Right lobe of liver (tissue), 4 donors: ENCODE measurements at regions not wholly inside any gene's neighbourhood (a gene's known extent, or its start where the extent isn't known, plus 50 kb on each side); places are given as distances from the start of the nearest gene placed in this dataset.

Experiments used
- POLR2A ChIP-seq: fragments of 450-650 bp; IDR thresholded peaks from one replicate; pipeline ENCODE4 v1.6.1; 2017; ENCODE audit warnings: antibody characterized with exemption, mild to moderate bottlenecking
- TF ChIP-seq, protein P1 (sequence below), 4 donors: fragments of 200-600 bp in 3 of 4; fragments of 450-650 bp in 1 of 4; IDR thresholded peaks; one replicate each; pipeline versions ENCODE4 v1.5.1 to v1.8.0; 2016 to 2022; ENCODE audit warnings: antibody characterized with exemption in 4 of 4, mild to moderate bottlenecking in 2 of 4
- donor health status: DM: no; HTN: no; CAD: no.
- donor health status: DM: no; HTN: no; CAD: no.
- donor health status: DM: no; HTN: yes; CAD: no.

DNA sequence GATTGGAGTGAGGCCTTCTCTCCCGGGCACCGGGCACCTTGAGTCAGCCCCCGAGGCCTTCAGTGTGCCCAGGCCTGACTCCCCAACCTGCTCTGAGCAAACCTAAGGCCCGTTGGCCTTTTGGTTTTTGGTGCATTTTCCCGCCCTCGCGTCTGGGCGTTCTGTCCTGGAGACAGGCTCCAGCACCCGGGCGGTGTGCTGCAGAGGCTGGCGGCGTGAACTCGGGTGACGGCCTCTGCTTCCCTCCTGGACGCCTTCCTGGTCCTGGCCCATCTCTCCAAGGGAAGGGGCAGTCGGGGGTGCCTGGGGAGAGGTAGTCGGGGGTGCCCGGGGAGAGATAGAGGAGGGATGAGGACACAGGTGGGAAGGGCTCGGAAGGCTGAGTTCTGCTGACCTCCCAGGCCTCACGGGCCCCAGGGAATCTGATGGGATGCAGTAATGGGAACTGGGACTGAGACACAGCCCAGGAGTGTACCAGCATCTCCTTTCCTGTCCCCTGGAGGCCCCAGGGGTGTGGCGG is 1326.4 kb downstream of the BRD1 start:
- TF ChIP-seq, protein P1, sequence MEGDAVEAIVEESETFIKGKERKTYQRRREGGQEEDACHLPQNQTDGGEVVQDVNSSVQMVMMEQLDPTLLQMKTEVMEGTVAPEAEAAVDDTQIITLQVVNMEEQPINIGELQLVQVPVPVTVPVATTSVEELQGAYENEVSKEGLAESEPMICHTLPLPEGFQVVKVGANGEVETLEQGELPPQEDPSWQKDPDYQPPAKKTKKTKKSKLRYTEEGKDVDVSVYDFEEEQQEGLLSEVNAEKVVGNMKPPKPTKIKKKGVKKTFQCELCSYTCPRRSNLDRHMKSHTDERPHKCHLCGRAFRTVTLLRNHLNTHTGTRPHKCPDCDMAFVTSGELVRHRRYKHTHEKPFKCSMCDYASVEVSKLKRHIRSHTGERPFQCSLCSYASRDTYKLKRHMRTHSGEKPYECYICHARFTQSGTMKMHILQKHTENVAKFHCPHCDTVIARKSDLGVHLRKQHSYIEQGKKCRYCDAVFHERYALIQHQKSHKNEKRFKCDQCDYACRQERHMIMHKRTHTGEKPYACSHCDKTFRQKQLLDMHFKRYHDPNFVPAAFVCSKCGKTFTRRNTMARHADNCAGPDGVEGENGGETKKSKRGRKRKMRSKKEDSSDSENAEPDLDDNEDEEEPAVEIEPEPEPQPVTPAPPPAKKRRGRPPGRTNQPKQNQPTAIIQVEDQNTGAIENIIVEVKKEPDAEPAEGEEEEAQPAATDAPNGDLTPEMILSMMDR (IDR thresholded peaks at IDR 0.05), result no peak
- no peak for TF ChIP-seq POLR2A
